HG03025 (cell line): ENCODE measurements at regions not wholly inside any gene's neighbourhood (a gene's known extent, or its start where the extent isn't known, plus 50 kb on each side); places are given as distances from the start of the nearest gene placed in this dataset.
"Not testable (repeated sequence)": the region's sequence is repeated elsewhere in the genome, so short reads cannot be mapped to it uniquely, and the experiment has no call there.

Experiments
- ATAC-seq: cut with Tn5 transposase; IDR thresholded peaks from one replicate; pipeline ENCODE4 v1.9.1; 2021; ENCODE audit warnings: mild to moderate bottlenecking, moderate library complexity; ENCODE audit not compliant: unreplicated experiment, low FRiP score

GRCh38 chr9:2424619-2425033 is 197.0 kb upstream of the VLDLR start:
- ATAC-seq, result no peak

GRCh38 chr9:2425676-2426075 is 195.9 kb upstream of the VLDLR start:
- no peak for ATAC-seq

GRCh38 chr9:2427120-2427891 is 194.3 kb upstream of the VLDLR start:
- no peak for ATAC-seq

GRCh38 chr9:2439957-2440356 is 181.6 kb upstream of the VLDLR start:
- no peak for ATAC-seq

- ATAC-seq, result not testable (repeated sequence)
These were observed 177.7 kb upstream of the VLDLR start for GRCh38 chr9:2443933-2444332.

GRCh38 chr9:2448193-2448738 is 173.3 kb upstream of the VLDLR start:
- ATAC-seq, result no peak

GRCh38 chr9:2453106-2453505 is 168.5 kb upstream of the VLDLR start:
- ATAC-seq, result no peak

GRCh38 chr9:2453701-2454100 is 167.9 kb upstream of the VLDLR start:
- ATAC-seq, result no peak

- no peak for ATAC-seq
These were observed 161.8 kb upstream of the VLDLR start for GRCh38 chr9:2459756-2460155.

- no peak for ATAC-seq
These were observed 159.7 kb upstream of the VLDLR start for GRCh38 chr9:2461892-2462291.

GRCh38 chr9:2464624-2465023 is 157.0 kb upstream of the VLDLR start:
- ATAC-seq, result no peak

- ATAC-seq, result no peak
These were observed 156.1 kb upstream of the VLDLR start for GRCh38 chr9:2465516-2465915.

- peak; percentile 99 for ATAC-seq
These were observed 155.6 kb upstream of the VLDLR start for GRCh38 chr9:2465921-2466460.

GRCh38 chr9:2466703-2467102 is 154.9 kb upstream of the VLDLR start:
- ATAC-seq, result no peak

GRCh38 chr9:2469681-2470221 is 151.8 kb upstream of the VLDLR start:
- no peak for ATAC-seq

GRCh38 chr9:2473681-2474080 is 147.9 kb upstream of the VLDLR start:
- no peak for ATAC-seq

GRCh38 chr9:2477755-2478154 is 143.8 kb upstream of the VLDLR start:
- no peak for ATAC-seq

GRCh38 chr9:2478421-2478820 is 143.2 kb upstream of the VLDLR start:
- ATAC-seq, result no peak

GRCh38 chr9:2479056-2479565 is 142.5 kb upstream of the VLDLR start:
- ATAC-seq, result no peak

GRCh38 chr9:2480255-2480837 is 141.2 kb upstream of the VLDLR start:
- no peak for ATAC-seq

- ATAC-seq, result no peak
These were observed 140.4 kb upstream of the VLDLR start for GRCh38 chr9:2481216-2481615.
